IMR-90 (cell line): ENCODE measurements at regions not wholly inside any gene's neighbourhood (a gene's known extent, or its start where the extent isn't known, plus 50 kb on each side); places are given as distances from the start of the nearest gene placed in this dataset.

Experiments
- BHLHE40 ChIP-seq: fragments of 150-350 bp; IDR thresholded peaks from 2 replicates; pipeline ENCODE4 v1.6.1; 2016; ENCODE audit warnings: mild to moderate bottlenecking, low read depth, low read length
- MAZ ChIP-seq: IDR thresholded peaks from 2 replicates; pipeline ENCODE4 v1.6.1; 2012; ENCODE audit warnings: low read depth, mild to moderate bottlenecking, low read length, improper control_type of control experiment, moderate library complexity, borderline replicate concordance
- MXI1 ChIP-seq: IDR thresholded peaks from 2 replicates; pipeline ENCODE4 v1.6.1; 2012; ENCODE audit warnings: low read depth, mild to moderate bottlenecking, low read length, moderate library complexity, borderline replicate concordance

DNA sequence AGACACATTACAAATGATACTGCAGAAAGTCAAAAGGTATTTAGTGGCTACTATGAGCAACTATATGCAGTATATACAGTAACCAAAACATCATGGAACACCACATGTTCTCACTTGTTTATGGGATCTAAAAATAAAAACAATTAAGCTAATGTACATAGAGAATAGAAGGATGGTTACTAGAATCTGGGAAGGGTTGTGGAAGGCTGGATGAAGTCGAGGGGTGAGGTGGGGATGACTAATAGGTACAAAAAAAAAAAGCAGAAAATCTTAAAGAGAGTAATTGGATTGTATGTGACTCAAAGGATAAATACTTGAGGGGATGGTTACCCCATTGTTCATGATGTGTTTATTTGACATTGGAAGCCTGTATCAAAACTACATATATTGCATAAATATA is 848.8 kb upstream of the GBE1 start:
- TF ChIP-seq MAZ (no peak), MXI1 (no peak), BHLHE40 (no peak)
